ENCODE measurements at regions not wholly inside any gene's neighbourhood (a gene's known extent, or its start where the extent isn't known, plus 50 kb on each side); places are given as distances from the start of the nearest gene placed in this dataset.

- TF ChIP-seq ZNF138 (tag by site-specific recombination; IDR thresholded peaks at IDR 0.05; ENCODE audit: borderline replicate concordance): no peak
- no peak for TF ChIP-seq PRDM6 (tag by site-specific recombination; IDR thresholded peaks at IDR 0.05)
- no peak for TF ChIP-seq CTCF (tag by site-specific recombination; IDR thresholded peaks at IDR 0.05)
- no peak for TF ChIP-seq ZNF274 (IDR thresholded peaks at IDR 0.05; ENCODE audit: low read length)
- TF ChIP-seq ZNF274 (tag by site-specific recombination; IDR thresholded peaks at IDR 0.05; ENCODE audit: borderline replicate concordance): no peak
- no peak for TF ChIP-seq ZNF350 (tag by site-specific recombination; IDR thresholded peaks at IDR 0.05)
- no peak for TF ChIP-seq GLI2 (tag by site-specific recombination; IDR thresholded peaks at IDR 0.05; ENCODE audit: borderline replicate concordance, low read depth)
- TF ChIP-seq ZNF530 (tag by site-specific recombination; IDR thresholded peaks at IDR 0.05; ENCODE audit: low read depth): no peak
- no peak for TF ChIP-seq ZSCAN30 (tag by site-specific recombination; IDR thresholded peaks at IDR 0.05)
- no peak for TF ChIP-seq KLF1 (tag by site-specific recombination; IDR thresholded peaks at IDR 0.05)
- TF ChIP-seq ZNF175 (tag by site-specific recombination; IDR thresholded peaks at IDR 0.05): no peak
- TF ChIP-seq ZNF747 (tag by site-specific recombination; IDR thresholded peaks at IDR 0.05): no peak
These were observed 166.6 kb downstream of the PMAIP1 start for GRCh38 chr18:60066219-60066975.

Measured in HEK293 (cell line).